GM12878 (cell line): ENCODE measurements at regions not wholly inside any gene's neighbourhood (a gene's known extent, or its start where the extent isn't known, plus 50 kb on each side); places are given as distances from the start of the nearest gene placed in this dataset.

Experiments used
- ATAC-seq: fragments of 200-7000 bp; cut with Tn5 transposase; 3 replicates; pipeline ENCODE4 v1.9.1; 2020; ENCODE audit warnings: mild to moderate bottlenecking, moderate library complexity
- BruUV-seq: library from RNA; stranded (reverse); fragments of 400-500 nt; replicated peaks from 2 replicates; lab custom pipeline; 2021; lab: Mats Ljungman, UMichigan
- CTCF ChIA-PET: fragments of 300-600 bp; sonication (Branson Sonifier 250); formaldehyde crosslinking; extraction: SDS; loops from one replicate; lab custom pipeline; 2021; ENCODE audit warnings: inconsistent platforms; lab: Yijun Ruan, JAX
- POLR2A ChIA-PET: fragments of 350-600 bp; formaldehyde crosslinking; extraction: SDS; loops from one replicate; lab custom pipeline; 2021; ENCODE audit warnings: inconsistent platforms; lab: Charles Lee
- RAD21 ChIA-PET: fragments of 300-600 bp; sonication (Branson Sonifier 250); formaldehyde crosslinking; loops from one replicate; lab custom pipeline; 2023; ENCODE audit warnings: antibody characterized with exemption; ENCODE audit not compliant: unreplicated experiment; lab: Charles Lee
- SMC1A ChIA-PET: fragments of 300-600 bp; sonication (Branson Sonifier 250); formaldehyde crosslinking; loops from one replicate; lab custom pipeline; 2023; ENCODE audit not compliant: unreplicated experiment, uncharacterized antibody; lab: Charles Lee
- DNase-seq: peaks from one replicate; pipeline ENCODE4 v3.0.0-alpha.2; 2011; ENCODE audit warnings: low read depth, low spot score
- FAIRE-seq: peaks from 3 replicates; lab custom pipeline; 2011; peaks lifted over from hg19 to GRCh38; lab: Jason Lieb, UNC
- H2AFZ ChIP-seq: 2 replicates; pipeline ENCODE4 v1.6.0; 2011; ENCODE audit warnings: low read depth, low read length, control low read depth; ENCODE audit not compliant: control insufficient read depth
- H3K27ac ChIP-seq: 2 replicates; pipeline ENCODE4 v1.5.1; 2011; ENCODE audit warnings: control low read depth; ENCODE audit not compliant: control insufficient read depth, insufficient read depth
- H3K27me3 ChIP-seq, 2 experiments: replicated peaks in 1 of 2; 2 replicates each; pipeline versions ENCODE4 v1.6.0 to v1.6.1; 2011; ENCODE audit warnings: low read length in 1 of 2; ENCODE audit not compliant: control insufficient read depth in 2 of 2, insufficient read depth in 2 of 2
- H3K36me3 ChIP-seq, 2 experiments: 2 replicates each; pipeline ENCODE4 v1.5.1; 2011; ENCODE audit warnings: low read length in 1 of 2; ENCODE audit not compliant: control insufficient read depth in 2 of 2, insufficient read depth in 2 of 2
- H3K4me1 ChIP-seq: 2 replicates; pipeline ENCODE4 v1.6.1; 2011; ENCODE audit warnings: mild to moderate bottlenecking, low read length, moderate library complexity, mixed read lengths; ENCODE audit not compliant: control insufficient read depth, insufficient read depth
- H3K4me2 ChIP-seq: 2 replicates; pipeline ENCODE4 v1.6.0; 2011; ENCODE audit warnings: control low read depth; ENCODE audit not compliant: control insufficient read depth, insufficient read depth
- H3K4me3 ChIP-seq: fragments of 200-600 bp; sonication (generic); 2 replicates; pipeline ENCODE4 v1.5.1; 2016
- H3K79me2 ChIP-seq: 2 replicates; pipeline ENCODE4 v1.6.0; 2011; ENCODE audit warnings: low read length; ENCODE audit not compliant: control insufficient read depth, insufficient read depth
- H3K9ac ChIP-seq: 2 replicates; pipeline ENCODE4 v1.8.0; 2011; ENCODE audit warnings: low read length, control low read depth, mixed read lengths; ENCODE audit not compliant: control insufficient read depth, insufficient read depth
- H3K9me3 ChIP-seq: replicated peaks from 3 replicates; pipeline ENCODE4 v1.5.1; 2011; ENCODE audit warnings: mild to moderate bottlenecking, low read length; ENCODE audit not compliant: control insufficient read depth, insufficient read depth
- H4K20me1 ChIP-seq: 2 replicates; pipeline ENCODE4 v1.6.0; 2011; ENCODE audit not compliant: control insufficient read depth, insufficient read depth
- BACH1 ChIP-seq: fragments of 450-650 bp; IDR thresholded peaks from 2 replicates; pipeline ENCODE4 v1.6.1; 2017; ENCODE audit warnings: mild to moderate bottlenecking, borderline replicate concordance
- BRCA1 ChIP-seq: IDR thresholded peaks from 2 replicates; pipeline ENCODE4 v1.6.1; 2011; ENCODE audit warnings: low read depth, low read length, improper control_type of control experiment
- DPF2 ChIP-seq: fragments of 450-650 bp; IDR thresholded peaks from 2 replicates; pipeline ENCODE4 v1.6.1; 2017; ENCODE audit warnings: mild to moderate bottlenecking
- FOXM1 ChIP-seq: IDR thresholded peaks from 2 replicates; pipeline ENCODE4 v1.6.1; 2012; ENCODE audit warnings: low read depth, mild to moderate bottlenecking, inconsistent platforms, low read length, moderate library complexity
- MTA2 ChIP-seq: fragments of 450-650 bp; IDR thresholded peaks from 2 replicates; pipeline ENCODE4 v1.6.1; 2016; ENCODE audit warnings: low read depth, mild to moderate bottlenecking, moderate library complexity
- NFXL1 ChIP-seq: fragments of 450-650 bp; IDR thresholded peaks from 2 replicates; pipeline ENCODE4 v1.6.1; 2017; ENCODE audit warnings: antibody characterized with exemption, mild to moderate bottlenecking, borderline replicate concordance
- NFYA ChIP-seq: IDR thresholded peaks from 2 replicates; pipeline ENCODE4 v1.6.1; 2011; ENCODE audit warnings: low read depth, mild to moderate bottlenecking, low read length, improper control_type of control experiment, borderline replicate concordance
- NFYB ChIP-seq: IDR thresholded peaks from 2 replicates; pipeline ENCODE4 v1.6.1; 2011; ENCODE audit warnings: low read depth, mild to moderate bottlenecking, low read length, improper control_type of control experiment, moderate library complexity; ENCODE audit not compliant: insufficient read depth
- RAD21 ChIP-seq: IDR thresholded peaks from 2 replicates; pipeline ENCODE4 v1.6.1; 2011; ENCODE audit warnings: mild to moderate bottlenecking, low read depth, low read length, moderate library complexity; ENCODE audit not compliant: insufficient read depth
- SIN3A ChIP-seq: IDR thresholded peaks from 2 replicates; pipeline ENCODE4 v1.6.1; 2012; ENCODE audit warnings: low read depth, low read length, improper control_type of control experiment
- WRNIP1 ChIP-seq: IDR thresholded peaks from 2 replicates; pipeline ENCODE4 v1.6.1; 2011; ENCODE audit warnings: low read depth, low read length, improper control_type of control experiment, borderline replicate concordance
- ZNF274 ChIP-seq: IDR thresholded peaks from one replicate; pipeline ENCODE4 v1.8.0; 2011; ENCODE audit not compliant: insufficient read length, insufficient read depth
- ZNF384 ChIP-seq: IDR thresholded peaks from 2 replicates; pipeline ENCODE4 v1.6.1; 2012; ENCODE audit warnings: low read depth, mild to moderate bottlenecking, low read length, improper control_type of control experiment, borderline replicate concordance
- WGBS: methylation state at CpG from one replicate; pipeline ENCODE4 v1.1.6; 2016; ENCODE audit warnings: low lambda C conversion rate; ENCODE audit not compliant: insufficient replicate concordance, insufficient coverage; ENCODE audit errors: missing lambda C conversion rate; 5-methylcytosine and 5-hydroxymethylcytosine counted together
- in situ Hi-C: fragments of 300-500 bp; cut with MboI; formaldehyde crosslinking; loops from 9 replicates; pipeline ENCODE4 v1.14.3; 2018; ENCODE audit warnings: mixed read lengths
- intact Hi-C: fragments of 100-400 bp; cut with micrococcal nuclease; formaldehyde crosslinking; loops from one replicate; pipeline ENCODE4 v1.14.2; 2022; ENCODE audit not compliant: unreplicated experiment
- TF ChIP-seq, protein P1 (sequence below): fragments of 450-650 bp; IDR thresholded peaks from 2 replicates; pipeline ENCODE4 v1.6.1; 2017; ENCODE audit warnings: mild to moderate bottlenecking, moderate library complexity

DNA sequence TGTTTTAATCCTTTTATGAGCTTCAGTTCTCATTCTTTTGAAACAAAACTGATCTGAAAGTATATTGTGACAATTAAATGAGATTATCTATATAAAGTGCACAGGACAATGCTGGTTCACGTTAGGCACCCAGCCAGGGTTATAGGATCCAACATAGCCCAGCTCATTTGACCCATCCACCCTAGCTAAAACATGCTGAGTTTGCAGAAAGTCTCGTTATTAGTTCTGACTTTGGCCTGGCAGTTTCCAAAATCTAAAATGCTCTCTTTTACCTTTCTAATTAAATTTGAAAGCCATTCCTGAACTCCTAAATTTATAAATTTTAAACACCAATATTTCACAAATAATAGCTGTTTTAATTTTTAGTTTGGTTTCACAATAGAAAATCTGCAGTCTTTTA, 131.9 kb upstream of the PTPRD start:
- Histone ChIP-seq H3K36me3 (no peaks in the 10 kb centered on the region), H3K4me2 (no peak overlapping the region), H3K79me2 (no peaks in the 10 kb centered on the region), H3K4me3 (no peak overlapping the region), H2AFZ (no peak overlapping the region), H3K27me3 (no peaks in the 10 kb centered on the region), H4K20me1 (no peaks in the 10 kb centered on the region), H3K27ac (no peak overlapping the region), H3K9me3 (no peaks in the 10 kb centered on the region), H3K9ac (no peak overlapping the region), H3K4me1 (no peaks in the 10 kb centered on the region)
- SMC1A ChIA-PET: interaction anchor here (0.9 kb wide), 1 partner anchor 17 kb away, joined by 3 read pairs; no protein-coding TSS in a partner anchor
- no peak for DNase-seq
- BruUV-seq: no TSS peak
- POLR2A ChIA-PET: no interaction called here
- RAD21 ChIA-PET: no interaction called here
- CTCF ChIA-PET: no interaction called here
- ATAC-seq: no peak
- in situ Hi-C loops: loop anchor here (25.0 kb wide), 1 partner anchor 93 kb away; no protein-coding TSS in a partner anchor
- no peak for TF ChIP-seq BRCA1
- no peak for TF ChIP-seq NFXL1
- TF ChIP-seq ZNF274: no peak
- TF ChIP-seq ZNF384: no peak
- TF ChIP-seq, protein P1, sequence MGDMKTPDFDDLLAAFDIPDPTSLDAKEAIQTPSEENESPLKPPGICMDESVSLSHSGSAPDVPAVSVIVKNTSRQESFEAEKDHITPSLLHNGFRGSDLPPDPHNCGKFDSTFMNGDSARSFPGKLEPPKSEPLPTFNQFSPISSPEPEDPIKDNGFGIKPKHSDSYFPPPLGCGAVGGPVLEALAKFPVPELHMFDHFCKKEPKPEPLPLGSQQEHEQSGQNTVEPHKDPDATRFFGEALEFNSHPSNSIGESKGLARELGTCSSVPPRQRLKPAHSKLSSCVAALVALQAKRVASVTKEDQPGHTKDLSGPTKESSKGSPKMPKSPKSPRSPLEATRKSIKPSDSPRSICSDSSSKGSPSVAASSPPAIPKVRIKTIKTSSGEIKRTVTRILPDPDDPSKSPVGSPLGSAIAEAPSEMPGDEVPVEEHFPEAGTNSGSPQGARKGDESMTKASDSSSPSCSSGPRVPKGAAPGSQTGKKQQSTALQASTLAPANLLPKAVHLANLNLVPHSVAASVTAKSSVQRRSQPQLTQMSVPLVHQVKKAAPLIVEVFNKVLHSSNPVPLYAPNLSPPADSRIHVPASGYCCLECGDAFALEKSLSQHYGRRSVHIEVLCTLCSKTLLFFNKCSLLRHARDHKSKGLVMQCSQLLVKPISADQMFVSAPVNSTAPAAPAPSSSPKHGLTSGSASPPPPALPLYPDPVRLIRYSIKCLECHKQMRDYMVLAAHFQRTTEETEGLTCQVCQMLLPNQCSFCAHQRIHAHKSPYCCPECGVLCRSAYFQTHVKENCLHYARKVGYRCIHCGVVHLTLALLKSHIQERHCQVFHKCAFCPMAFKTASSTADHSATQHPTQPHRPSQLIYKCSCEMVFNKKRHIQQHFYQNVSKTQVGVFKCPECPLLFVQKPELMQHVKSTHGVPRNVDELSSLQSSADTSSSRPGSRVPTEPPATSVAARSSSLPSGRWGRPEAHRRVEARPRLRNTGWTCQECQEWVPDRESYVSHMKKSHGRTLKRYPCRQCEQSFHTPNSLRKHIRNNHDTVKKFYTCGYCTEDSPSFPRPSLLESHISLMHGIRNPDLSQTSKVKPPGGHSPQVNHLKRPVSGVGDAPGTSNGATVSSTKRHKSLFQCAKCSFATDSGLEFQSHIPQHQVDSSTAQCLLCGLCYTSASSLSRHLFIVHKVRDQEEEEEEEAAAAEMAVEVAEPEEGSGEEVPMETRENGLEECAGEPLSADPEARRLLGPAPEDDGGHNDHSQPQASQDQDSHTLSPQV: no peak
- TF ChIP-seq FOXM1: no peak
- no peak for TF ChIP-seq MTA2
- TF ChIP-seq NFYA: no peak
- no peak for TF ChIP-seq DPF2
- no peak for TF ChIP-seq WRNIP1
- TF ChIP-seq RAD21: no peak
- no peak for TF ChIP-seq NFYB
- TF ChIP-seq BACH1: no peak
- TF ChIP-seq SIN3A: no peak
- no peak for FAIRE-seq
- 0% methylated on average over 2 of the region's 2 CpGs for WGBS
- intact Hi-C loops: no loop called here
